NOMO-1 (cell line): ENCODE measurements at regions not wholly inside any gene's neighbourhood (a gene's known extent, or its start where the extent isn't known, plus 50 kb on each side); places are given as distances from the start of the nearest gene placed in this dataset.

Source experiments
- DNase-seq, 2 experiments: peaks; one replicate each; lab custom pipeline; 2025; ENCODE audit not compliant: unreplicated experiment in 2 of 2; lab: John Stamatoyannopoulos, UW

GRCh38 chr7:18354108-18355085, 141.2 kb upstream of the HDAC9 start:
- no peak for DNase-seq

- DNase-seq = peak; percentile 37 to 47
Measured at GRCh38 chr7:18356191-18356645, 139.3 kb upstream of the HDAC9 start.

- no peak for DNase-seq
Measured at GRCh38 chr7:18357691-18358090, 137.9 kb upstream of the HDAC9 start.

- DNase-seq = no peak
Measured at GRCh38 chr7:18361756-18362155, 133.8 kb upstream of the HDAC9 start.

- DNase-seq = no peak
Measured at GRCh38 chr7:18363751-18364380, 131.7 kb upstream of the HDAC9 start.

- DNase-seq = no peak
Measured at GRCh38 chr7:18364396-18364795, 131.2 kb upstream of the HDAC9 start.

GRCh38 chr7:18366394-18366793, 129.2 kb upstream of the HDAC9 start:
- no peak for DNase-seq

GRCh38 chr7:18369011-18369410, 126.5 kb upstream of the HDAC9 start:
- no peak for DNase-seq

GRCh38 chr7:18370633-18371032, 124.9 kb upstream of the HDAC9 start:
- DNase-seq = no peak

GRCh38 chr7:18378989-18379605, 116.5 kb upstream of the HDAC9 start:
- no peak for DNase-seq

- DNase-seq = no peak
Measured at GRCh38 chr7:18384491-18385143, 110.9 kb upstream of the HDAC9 start.

GRCh38 chr7:18386607-18387006, 108.9 kb upstream of the HDAC9 start:
- DNase-seq = no peak

- DNase-seq = no peak
Measured at GRCh38 chr7:18387191-18387735, 108.3 kb upstream of the HDAC9 start.

GRCh38 chr7:18390535-18390907, 105.0 kb upstream of the HDAC9 start:
- DNase-seq = peak in 1 of 2 experiments; percentile 38

- peak in 1 of 2 experiments; percentile 3 for DNase-seq
Measured at GRCh38 chr7:18393465-18394118, 102.0 kb upstream of the HDAC9 start.

GRCh38 chr7:18395868-18396267, 99.7 kb upstream of the HDAC9 start:
- DNase-seq = no peak

GRCh38 chr7:18396953-18397352, 98.6 kb upstream of the HDAC9 start:
- DNase-seq = no peak

GRCh38 chr7:18399436-18400235, 95.9 kb upstream of the HDAC9 start:
- DNase-seq = no peak

- DNase-seq = no peak
Measured at GRCh38 chr7:18400275-18400674, 95.3 kb upstream of the HDAC9 start.
